ENCODE measurements at regions not wholly inside any gene's neighbourhood (a gene's known extent, or its start where the extent isn't known, plus 50 kb on each side); places are given as distances from the start of the nearest gene placed in this dataset.

DNA sequence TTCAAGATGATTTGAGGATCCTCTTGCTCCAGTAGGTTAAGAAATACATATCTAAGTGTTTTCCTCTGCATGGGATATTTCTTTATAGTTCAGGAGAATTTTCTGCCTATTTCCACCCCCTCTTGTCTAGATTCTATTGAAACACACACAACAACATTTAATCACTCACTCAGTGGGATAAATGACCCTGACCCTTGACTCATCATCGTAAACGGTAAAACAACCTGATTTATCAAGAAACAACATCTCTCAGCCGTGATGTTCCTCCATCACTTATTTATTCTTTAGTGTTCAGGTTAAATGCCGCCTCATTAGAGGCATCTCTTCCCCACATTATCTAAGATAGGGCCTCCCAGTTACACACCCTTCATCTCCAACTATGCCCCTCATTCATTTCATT, 208.7 kb upstream of the FMN2 start:
- TF ChIP-seq, protein P1, sequence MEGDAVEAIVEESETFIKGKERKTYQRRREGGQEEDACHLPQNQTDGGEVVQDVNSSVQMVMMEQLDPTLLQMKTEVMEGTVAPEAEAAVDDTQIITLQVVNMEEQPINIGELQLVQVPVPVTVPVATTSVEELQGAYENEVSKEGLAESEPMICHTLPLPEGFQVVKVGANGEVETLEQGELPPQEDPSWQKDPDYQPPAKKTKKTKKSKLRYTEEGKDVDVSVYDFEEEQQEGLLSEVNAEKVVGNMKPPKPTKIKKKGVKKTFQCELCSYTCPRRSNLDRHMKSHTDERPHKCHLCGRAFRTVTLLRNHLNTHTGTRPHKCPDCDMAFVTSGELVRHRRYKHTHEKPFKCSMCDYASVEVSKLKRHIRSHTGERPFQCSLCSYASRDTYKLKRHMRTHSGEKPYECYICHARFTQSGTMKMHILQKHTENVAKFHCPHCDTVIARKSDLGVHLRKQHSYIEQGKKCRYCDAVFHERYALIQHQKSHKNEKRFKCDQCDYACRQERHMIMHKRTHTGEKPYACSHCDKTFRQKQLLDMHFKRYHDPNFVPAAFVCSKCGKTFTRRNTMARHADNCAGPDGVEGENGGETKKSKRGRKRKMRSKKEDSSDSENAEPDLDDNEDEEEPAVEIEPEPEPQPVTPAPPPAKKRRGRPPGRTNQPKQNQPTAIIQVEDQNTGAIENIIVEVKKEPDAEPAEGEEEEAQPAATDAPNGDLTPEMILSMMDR (IDR thresholded peaks at IDR 0.05 in 8 of 11, conservative IDR thresholded peaks at IDR 0.05 in 3 of 11): no peak
- no peak for TF ChIP-seq POLR2AphosphoS5 (IDR thresholded peaks at IDR 0.05)
